PC-3 (cell line): ENCODE measurements at regions not wholly inside any gene's neighbourhood (a gene's known extent, or its start where the extent isn't known, plus 50 kb on each side); places are given as distances from the start of the nearest gene placed in this dataset.

Experiments
- ATAC-seq: fragments of 200-7000 bp; cut with Tn5 transposase; 2 replicates; pipeline ENCODE4 v1.9.1; 2020; ENCODE audit warnings: mild to moderate bottlenecking, moderate library complexity
- BruUV-seq: library from RNA; stranded (reverse); fragments of 400-500 nt; replicated peaks from 2 replicates; lab custom pipeline; 2021; lab: Mats Ljungman, UMichigan
- CTCF ChIA-PET: fragments of 300-600 bp; sonication (Branson Sonifier 250); formaldehyde crosslinking; loops from one replicate; lab custom pipeline; 2022; ENCODE audit warnings: antibody characterized with exemption; lab: Charles Lee
- POLR2A ChIA-PET: fragments of 300-600 bp; sonication (Branson Sonifier 250); formaldehyde crosslinking; loops from one replicate; lab custom pipeline; 2022; ENCODE audit warnings: antibody characterized with exemption; ENCODE audit not compliant: unreplicated experiment; lab: Charles Lee
- DNase-seq: peaks from one replicate; pipeline ENCODE4 v3.0.0-alpha.2; 2015
- H2AFZ ChIP-seq: fragments of 300-600 bp; sonication (generic); 2 replicates; pipeline ENCODE4 v1.6.0; 2016; ENCODE audit warnings: antibody characterized with exemption, low read length
- H3F3A ChIP-seq: fragments of 300-600 bp; sonication (generic); one replicate; pipeline ENCODE4 v1.6.0; 2017; ENCODE audit warnings: antibody characterized with exemption, low read length, control low read depth, mild to moderate bottlenecking; ENCODE audit not compliant: unreplicated experiment
- H3K27ac ChIP-seq: fragments of 300-600 bp; sonication (generic); 2 replicates; pipeline ENCODE4 v1.5.1; 2016; ENCODE audit warnings: mild to moderate bottlenecking, low read length
- H3K27me3 ChIP-seq: fragments of 300-600 bp; sonication (generic); 2 replicates; pipeline ENCODE4 v1.6.1; 2016; ENCODE audit warnings: low read length, mixed read lengths
- H3K36me3 ChIP-seq: fragments of 300-600 bp; sonication (generic); 2 replicates; pipeline ENCODE4 v1.6.1; 2016; ENCODE audit warnings: low read depth, mixed run types, low read length, mixed read lengths
- H3K4me1 ChIP-seq: fragments of 300-600 bp; sonication (generic); 2 replicates; pipeline ENCODE4 v1.5.1; 2016; ENCODE audit warnings: low read length; ENCODE audit not compliant: insufficient read depth
- H3K4me2 ChIP-seq: fragments of 300-600 bp; sonication (generic); 2 replicates; pipeline ENCODE4 v1.6.0; 2016; ENCODE audit warnings: low read length
- H3K4me3 ChIP-seq: fragments of 300-600 bp; sonication (generic); 2 replicates; pipeline ENCODE4 v1.5.1; 2016; ENCODE audit warnings: mild to moderate bottlenecking, low read length, mixed read lengths
- H3K79me2 ChIP-seq: fragments of 300-600 bp; sonication (generic); 2 replicates; pipeline ENCODE4 v1.6.1; 2017; ENCODE audit warnings: low read length, mixed read lengths
- H3K9ac ChIP-seq: fragments of 300-600 bp; sonication (generic); 2 replicates; pipeline ENCODE4 v1.6.0; 2016; ENCODE audit warnings: mild to moderate bottlenecking, low read length
- H3K9me2 ChIP-seq: fragments of 300-600 bp; sonication (generic); replicated peaks from 2 replicates; pipeline ENCODE4 v1.6.1; 2016; ENCODE audit warnings: mixed run types, low read length, mixed read lengths
- H3K9me3 ChIP-seq: fragments of 300-600 bp; sonication (generic); 2 replicates; pipeline ENCODE4 v1.6.1; 2016; ENCODE audit warnings: low read length, mixed read lengths
- H4K20me1 ChIP-seq: fragments of 300-600 bp; sonication (generic); 2 replicates; pipeline ENCODE4 v1.6.1; 2016; ENCODE audit warnings: low read length, mixed read lengths
- EZH2 ChIP-seq: fragments of 300-600 bp; sonication (generic); IDR thresholded peaks from one replicate; pipeline ENCODE4 v1.6.1; 2017; ENCODE audit warnings: antibody characterized with exemption, mild to moderate bottlenecking, low read length; ENCODE audit not compliant: unreplicated experiment
- EZH2phosphoT487 ChIP-seq: fragments of 300-600 bp; sonication (generic); IDR thresholded peaks from 2 replicates; pipeline ENCODE4 v1.6.1; 2018; ENCODE audit warnings: mild to moderate bottlenecking, antibody characterized with exemption, low read length, borderline replicate concordance
- intact Hi-C: fragments of 100-400 bp; cut with micrococcal nuclease; formaldehyde crosslinking; loops from 2 replicates; pipeline ENCODE4 v1.9.0; 2023
- TF ChIP-seq, protein P1 (sequence below): fragments of 300-600 bp; sonication (generic); conservative IDR thresholded peaks from 2 replicates; pipeline ENCODE4 v1.5.1; 2017; ENCODE audit warnings: antibody characterized with exemption, low read depth, mild to moderate bottlenecking, low read length

DNA sequence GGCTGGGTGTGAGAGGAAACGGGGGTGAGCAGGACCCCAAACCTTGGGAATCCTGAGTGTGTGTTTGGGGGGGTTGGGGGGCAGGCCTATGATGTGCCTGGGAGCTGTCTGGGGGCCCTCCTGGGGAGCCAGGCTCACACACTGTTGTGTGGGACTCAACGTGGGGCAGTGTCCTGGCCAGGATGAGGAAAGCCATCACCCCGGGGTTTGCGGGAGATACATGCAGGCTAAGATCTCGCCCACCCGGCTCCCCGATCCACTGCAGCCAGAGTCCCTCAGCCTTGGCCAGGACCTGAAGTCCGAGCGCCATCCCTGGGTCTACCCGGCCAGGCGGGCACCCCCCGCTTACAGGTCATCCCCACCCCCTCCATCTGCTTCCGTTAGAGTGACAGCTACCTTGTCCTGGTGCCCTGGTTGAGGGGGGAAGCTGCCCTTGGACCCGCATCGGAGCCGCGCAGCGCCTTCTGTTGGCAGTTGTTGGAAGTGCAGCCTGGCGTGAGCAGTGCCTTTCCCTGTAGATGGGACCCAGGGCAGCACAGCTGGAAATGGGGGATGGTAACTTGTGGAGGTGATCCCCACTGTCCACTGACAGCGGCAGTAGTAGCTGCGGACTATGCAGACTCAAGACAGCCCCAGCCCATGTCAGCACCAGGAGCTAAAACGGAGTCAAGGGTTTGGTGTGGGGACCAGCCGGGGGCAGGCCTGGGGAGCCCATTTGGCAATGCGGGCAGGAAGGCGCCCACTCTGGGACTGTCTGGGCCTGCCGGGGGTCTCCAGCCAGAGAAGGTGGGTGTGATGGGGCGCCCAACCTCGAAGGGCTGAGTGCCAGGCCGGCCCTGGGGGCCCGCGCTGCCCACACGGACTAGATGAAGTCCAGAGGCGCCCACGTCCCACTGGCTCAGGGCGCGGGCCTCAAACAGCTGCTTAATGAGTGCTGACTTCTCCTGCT is 885.6 kb upstream of the ZNF722 start:
- BruUV-seq, result no TSS peak
- Histone ChIP-seq H2AFZ (no peak overlapping the region), H4K20me1 (no peaks in the 10 kb centered on the region), H3K27ac (no peak overlapping the region), H3K9me2 (no peaks in the 10 kb centered on the region), H3K79me2 (no peaks in the 10 kb centered on the region), H3K4me3 (no peak overlapping the region), H3K9ac (no peak overlapping the region), H3K4me2 (no peak overlapping the region), H3K4me1 (no peaks in the 10 kb centered on the region), H3K9me3 (no peaks in the 10 kb centered on the region), H3K27me3 (no peaks in the 10 kb centered on the region), H3F3A (no peaks in the 10 kb centered on the region), H3K36me3 (no peaks in the 10 kb centered on the region)
- CTCF ChIA-PET, result no interaction called here
- DNase-seq, result no peak
- ATAC-seq, result no peak
- POLR2A ChIA-PET, result no interaction called here
- TF ChIP-seq EZH2, result no peak
- intact Hi-C loops, result no loop called here

DNA sequence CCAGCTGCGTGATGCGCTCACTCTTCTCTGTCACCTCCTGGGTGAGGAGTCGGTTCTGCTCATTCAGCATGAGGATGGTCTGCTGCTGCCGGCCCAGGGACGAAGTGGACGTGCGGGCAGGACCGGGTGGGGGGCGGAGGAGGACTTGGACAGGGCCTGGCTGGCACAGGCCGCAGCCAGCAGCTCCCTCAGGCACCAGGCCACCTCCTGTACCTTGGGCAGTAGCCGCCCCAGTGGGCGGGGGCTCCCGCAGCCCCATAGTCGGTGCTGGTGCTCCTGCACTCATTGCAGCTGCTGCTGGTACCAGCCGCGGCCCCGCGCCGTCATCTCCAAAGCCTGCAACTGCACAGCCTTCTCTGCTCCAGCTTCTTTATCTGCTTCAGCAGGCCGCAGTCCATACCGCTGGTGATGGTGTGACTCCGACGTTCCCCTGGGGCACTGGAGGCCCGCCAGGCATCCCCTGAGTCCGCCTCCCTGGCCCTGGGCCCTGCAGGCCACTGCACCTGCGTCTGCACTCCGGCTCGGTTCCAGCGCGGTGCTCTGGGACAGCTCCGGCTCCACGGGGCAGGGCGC is 884.9 kb upstream of the ZNF722 start:
- Histone ChIP-seq H4K20me1 (no peaks in the 10 kb centered on the region), H3K4me2 (no peak overlapping the region), H3F3A (no peaks in the 10 kb centered on the region), H3K27me3 (no peaks in the 10 kb centered on the region), H3K4me3 (no peak overlapping the region), H3K9me3 (0 out of 2 replicates have a peak, but pooled peaks cover 6% of the 10 kb centered on the region), H3K9me2 (no peaks in the 10 kb centered on the region), H3K27ac (no peak overlapping the region), H3K4me1 (no peaks in the 10 kb centered on the region), H2AFZ (no peak overlapping the region), H3K79me2 (no peaks in the 10 kb centered on the region), H3K36me3 (no peaks in the 10 kb centered on the region), H3K9ac (no peak overlapping the region)
- ChIA-PET CTCF (no interaction called here), POLR2A (no interaction called here)
- intact Hi-C loops, result no loop called here
- TF ChIP-seq EZH2, result no peak
- TF ChIP-seq, protein P1, sequence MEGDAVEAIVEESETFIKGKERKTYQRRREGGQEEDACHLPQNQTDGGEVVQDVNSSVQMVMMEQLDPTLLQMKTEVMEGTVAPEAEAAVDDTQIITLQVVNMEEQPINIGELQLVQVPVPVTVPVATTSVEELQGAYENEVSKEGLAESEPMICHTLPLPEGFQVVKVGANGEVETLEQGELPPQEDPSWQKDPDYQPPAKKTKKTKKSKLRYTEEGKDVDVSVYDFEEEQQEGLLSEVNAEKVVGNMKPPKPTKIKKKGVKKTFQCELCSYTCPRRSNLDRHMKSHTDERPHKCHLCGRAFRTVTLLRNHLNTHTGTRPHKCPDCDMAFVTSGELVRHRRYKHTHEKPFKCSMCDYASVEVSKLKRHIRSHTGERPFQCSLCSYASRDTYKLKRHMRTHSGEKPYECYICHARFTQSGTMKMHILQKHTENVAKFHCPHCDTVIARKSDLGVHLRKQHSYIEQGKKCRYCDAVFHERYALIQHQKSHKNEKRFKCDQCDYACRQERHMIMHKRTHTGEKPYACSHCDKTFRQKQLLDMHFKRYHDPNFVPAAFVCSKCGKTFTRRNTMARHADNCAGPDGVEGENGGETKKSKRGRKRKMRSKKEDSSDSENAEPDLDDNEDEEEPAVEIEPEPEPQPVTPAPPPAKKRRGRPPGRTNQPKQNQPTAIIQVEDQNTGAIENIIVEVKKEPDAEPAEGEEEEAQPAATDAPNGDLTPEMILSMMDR, result no peak
- no peak for TF ChIP-seq EZH2phosphoT487
- no peak for ATAC-seq
- no TSS peak for BruUV-seq
- no peak for DNase-seq

- H2AFZ ChIP-seq, result no peak overlapping the region
- POLR2A ChIA-PET, result no interaction called here
- H3K9me3 ChIP-seq, result 0 out of 2 replicates have a peak, but pooled peaks cover 8% of the 10 kb centered on the region
- no peak overlapping the region for H3K4me2 ChIP-seq
- no peaks in the 10 kb centered on the region for H3K27me3 ChIP-seq
- H3F3A ChIP-seq, result no peaks in the 10 kb centered on the region
- CTCF ChIA-PET, result no interaction called here
- no peak overlapping the region for H3K27ac ChIP-seq
- H3K79me2 ChIP-seq, result no peaks in the 10 kb centered on the region
- H3K4me1 ChIP-seq, result no peaks in the 10 kb centered on the region
- intact Hi-C loops, result no loop called here
- no peaks in the 10 kb centered on the region for H4K20me1 ChIP-seq
- no peaks in the 10 kb centered on the region for H3K36me3 ChIP-seq
- DNase-seq, result no peak
- TF ChIP-seq EZH2, result no peak
- TF ChIP-seq EZH2phosphoT487, result no peak
- TF ChIP-seq, protein P1, result no peak
- BruUV-seq, result no TSS peak
- no peak overlapping the region for H3K9ac ChIP-seq
- H3K4me3 ChIP-seq, result no peak overlapping the region
- no peak for ATAC-seq
- H3K9me2 ChIP-seq, result no peaks in the 10 kb centered on the region
Observed at GRCh38 chr7:63114371-63114985, 884.2 kb upstream of the ZNF722 start.
